ENCODE measurements at regions not wholly inside any gene's neighbourhood (a gene's known extent, or its start where the extent isn't known, plus 50 kb on each side); places are given as distances from the start of the nearest gene placed in this dataset.
"Not testable (repeated sequence)": the region's sequence is repeated elsewhere in the genome, so short reads cannot be mapped to it uniquely, and the experiment has no call there.

- H3K9me3 Mint-ChIP-seq (ENCODE audit: low read depth) = no peaks in the 10 kb centered on the region
- no peak for DNase-seq (ENCODE audit: low spot score, unreplicated experiment)
- no peak overlapping the region for H3K4me3 Mint-ChIP-seq (ENCODE audit: low read depth)
- H3K4me1 Mint-ChIP-seq (ENCODE audit: low read depth) = peaks cover 3% of the 10 kb centered on the region
- TF ChIP-seq CTCF (IDR thresholded peaks at IDR 0.05; ENCODE audit: unreplicated experiment) = no peak
- no peaks in the 10 kb centered on the region for H3K36me3 Mint-ChIP-seq (ENCODE audit: insufficient read depth)
- H3K27ac Mint-ChIP-seq = no peak overlapping the region
- no peaks in the 10 kb centered on the region for H3K27me3 Mint-ChIP-seq
Measured at GRCh38 chr2:78260861-78261260, 738.7 kb upstream of the LRRTM4 start.

GRCh38 chr2:78261454-78261853 lies 739.3 kb upstream of the LRRTM4 start:
- H3K4me3 Mint-ChIP-seq (ENCODE audit: low read depth) = no peak overlapping the region
- H3K36me3 Mint-ChIP-seq (ENCODE audit: insufficient read depth) = no peaks in the 10 kb centered on the region
- H3K27me3 Mint-ChIP-seq = no peaks in the 10 kb centered on the region
- no peaks in the 10 kb centered on the region for H3K9me3 Mint-ChIP-seq (ENCODE audit: low read depth)
- no peak for TF ChIP-seq CTCF (IDR thresholded peaks at IDR 0.05; ENCODE audit: unreplicated experiment)
- no peak for DNase-seq (ENCODE audit: low spot score, unreplicated experiment)
- peaks cover 3% of the 10 kb centered on the region for H3K4me1 Mint-ChIP-seq (ENCODE audit: low read depth)
- H3K27ac Mint-ChIP-seq = no peak overlapping the region

- DNase-seq (ENCODE audit: low spot score, unreplicated experiment); H3K27ac Mint-ChIP-seq; H3K9me3 Mint-ChIP-seq (ENCODE audit: low read depth); H3K4me3 Mint-ChIP-seq (ENCODE audit: low read depth); H3K27me3 Mint-ChIP-seq; H3K4me1 Mint-ChIP-seq (ENCODE audit: low read depth); H3K36me3 Mint-ChIP-seq (ENCODE audit: insufficient read depth): not testable (repeated sequence)
Measured at GRCh38 chr2:78262089-78262488, 739.9 kb upstream of the LRRTM4 start.

- peaks cover 3% of the 10 kb centered on the region for H3K4me1 Mint-ChIP-seq (ENCODE audit: low read depth)
- no peak overlapping the region for H3K4me3 Mint-ChIP-seq (ENCODE audit: low read depth)
- TF ChIP-seq CTCF (IDR thresholded peaks at IDR 0.05; ENCODE audit: unreplicated experiment) = no peak
- no peaks in the 10 kb centered on the region for H3K9me3 Mint-ChIP-seq (ENCODE audit: low read depth)
- no peak for DNase-seq (ENCODE audit: low spot score, unreplicated experiment)
- H3K36me3 Mint-ChIP-seq (ENCODE audit: insufficient read depth) = no peaks in the 10 kb centered on the region
- no peaks in the 10 kb centered on the region for H3K27me3 Mint-ChIP-seq
- no peak overlapping the region for H3K27ac Mint-ChIP-seq
Measured at GRCh38 chr2:78262713-78263375, 740.7 kb upstream of the LRRTM4 start.

- H3K27me3 Mint-ChIP-seq = no peaks in the 10 kb centered on the region
- H3K36me3 Mint-ChIP-seq (ENCODE audit: insufficient read depth) = no peaks in the 10 kb centered on the region
- peaks cover 3% of the 10 kb centered on the region for H3K4me1 Mint-ChIP-seq (ENCODE audit: low read depth)
- DNase-seq (ENCODE audit: low spot score, unreplicated experiment) = no peak
- no peak overlapping the region for H3K4me3 Mint-ChIP-seq (ENCODE audit: low read depth)
- H3K27ac Mint-ChIP-seq = no peak overlapping the region
- no peak for TF ChIP-seq CTCF (IDR thresholded peaks at IDR 0.05; ENCODE audit: unreplicated experiment)
- H3K9me3 Mint-ChIP-seq (ENCODE audit: low read depth) = no peaks in the 10 kb centered on the region
Measured at GRCh38 chr2:78263571-78263970, 741.4 kb upstream of the LRRTM4 start.

GRCh38 chr2:78264130-78264529 lies 742.0 kb upstream of the LRRTM4 start:
- TF ChIP-seq CTCF (IDR thresholded peaks at IDR 0.05; ENCODE audit: unreplicated experiment) = no peak
- Mint-ChIP-seq H3K4me1 (ENCODE audit: low read depth) (peaks cover 3% of the 10 kb centered on the region), H3K9me3 (ENCODE audit: low read depth) (no peaks in the 10 kb centered on the region), H3K4me3 (ENCODE audit: low read depth) (no peak overlapping the region), H3K36me3 (ENCODE audit: insufficient read depth) (no peaks in the 10 kb centered on the region), H3K27ac (no peak overlapping the region), H3K27me3 (no peaks in the 10 kb centered on the region)
- no peak for DNase-seq (ENCODE audit: low spot score, unreplicated experiment)
